Esophagus squamous epithelium (tissue), 5 donors: ENCODE measurements at regions not wholly inside any gene's neighbourhood (a gene's known extent, or its start where the extent isn't known, plus 50 kb on each side); places are given as distances from the start of the nearest gene placed in this dataset.
"Not testable (repeated sequence)": the region's sequence is repeated elsewhere in the genome, so short reads cannot be mapped to it uniquely, and the experiment has no call there.

Experiments
- DNase-seq: peaks from one replicate; lab custom pipeline; 2025; lab: John Stamatoyannopoulos, UW
- H3K27ac ChIP-seq, 4 donors: fragments of 200-600 bp; sonication (generic); one replicate each; pipeline ENCODE4 v1.5.1; 2016 to 2019; ENCODE audit warnings: mild to moderate bottlenecking in 1 of 4
- H3K27me3 ChIP-seq, 4 donors: fragments of 200-600 bp; sonication (generic); 1 replicate in 3 of 4; 2 replicates in 1 of 4; pipeline versions ENCODE4 v1.5.1 to v1.6.0; 2017 to 2021; ENCODE audit warnings: antibody characterized with exemption in 1 of 4
- H3K36me3 ChIP-seq, 3 donors: fragments of 200-600 bp; sonication (generic); one replicate each; pipeline ENCODE4 v1.5.1; 2016 to 2019
- H3K4me1 ChIP-seq, 3 donors: fragments of 200-600 bp; sonication (generic); one replicate each; pipeline ENCODE4 v1.5.1; 2017 to 2019
- H3K4me3 ChIP-seq, 4 donors: fragments of 200-600 bp; sonication (generic); 1 replicate in 3 of 4; 2 replicates in 1 of 4; pipeline ENCODE4 v1.5.1; 2016 to 2019; ENCODE audit warnings: mild to moderate bottlenecking in 2 of 4, moderate library complexity in 1 of 4
- H3K9me3 ChIP-seq, 3 donors: fragments of 200-600 bp; sonication (generic); one replicate each; pipeline ENCODE4 v1.5.1; 2016 to 2019
- POLR2A ChIP-seq, 4 donors: fragments of 450-650 bp; IDR thresholded peaks; one replicate each; pipeline ENCODE4 v1.6.1; 2017; ENCODE audit warnings: antibody characterized with exemption in 4 of 4, mild to moderate bottlenecking in 4 of 4, moderate library complexity in 3 of 4
- WGBS, 2 donors: methylation state at CpG; one replicate each; pipeline ENCODE4 v1.1.5; 2018; 5-methylcytosine and 5-hydroxymethylcytosine counted together
- intact Hi-C: fragments of 100-400 bp; cut with DNase I; formaldehyde crosslinking; loops from one replicate; pipeline ENCODE4 v1.15.0; 2022
- TF ChIP-seq, protein P1 (sequence below), 6 experiments: fragments of 450-650 bp in 4 of 6; fragments of 200-600 bp in 2 of 6; sonication (generic) in 2 of 6; IDR thresholded peaks; one replicate each; pipeline ENCODE4 v1.5.1; 2016 to 2019; ENCODE audit warnings: antibody characterized with exemption in 6 of 6, mild to moderate bottlenecking in 4 of 6, moderate library complexity in 4 of 6
- donor health status: DM: yes; HTN: yes; CAD: no.

DNA sequence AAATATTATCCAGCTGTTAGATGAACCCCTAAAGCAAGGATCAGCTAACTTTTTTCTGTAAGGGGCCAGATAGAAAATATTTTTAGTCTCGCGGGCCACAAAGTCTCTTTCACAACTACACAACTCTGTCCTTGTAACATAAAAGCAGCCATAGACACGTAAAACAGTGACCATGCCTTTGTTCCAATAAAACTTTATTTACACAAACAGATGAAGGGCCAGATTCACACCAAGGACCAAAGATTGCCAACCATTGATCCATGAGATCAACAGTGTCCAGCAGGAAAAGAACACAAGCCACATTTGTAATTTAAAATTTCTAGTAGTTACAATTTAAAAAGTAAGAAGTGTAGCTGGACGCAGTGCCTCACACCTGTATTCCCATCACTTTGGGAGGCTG, 109.7 kb downstream of the PHETA1 start:
- TF ChIP-seq, protein P1, sequence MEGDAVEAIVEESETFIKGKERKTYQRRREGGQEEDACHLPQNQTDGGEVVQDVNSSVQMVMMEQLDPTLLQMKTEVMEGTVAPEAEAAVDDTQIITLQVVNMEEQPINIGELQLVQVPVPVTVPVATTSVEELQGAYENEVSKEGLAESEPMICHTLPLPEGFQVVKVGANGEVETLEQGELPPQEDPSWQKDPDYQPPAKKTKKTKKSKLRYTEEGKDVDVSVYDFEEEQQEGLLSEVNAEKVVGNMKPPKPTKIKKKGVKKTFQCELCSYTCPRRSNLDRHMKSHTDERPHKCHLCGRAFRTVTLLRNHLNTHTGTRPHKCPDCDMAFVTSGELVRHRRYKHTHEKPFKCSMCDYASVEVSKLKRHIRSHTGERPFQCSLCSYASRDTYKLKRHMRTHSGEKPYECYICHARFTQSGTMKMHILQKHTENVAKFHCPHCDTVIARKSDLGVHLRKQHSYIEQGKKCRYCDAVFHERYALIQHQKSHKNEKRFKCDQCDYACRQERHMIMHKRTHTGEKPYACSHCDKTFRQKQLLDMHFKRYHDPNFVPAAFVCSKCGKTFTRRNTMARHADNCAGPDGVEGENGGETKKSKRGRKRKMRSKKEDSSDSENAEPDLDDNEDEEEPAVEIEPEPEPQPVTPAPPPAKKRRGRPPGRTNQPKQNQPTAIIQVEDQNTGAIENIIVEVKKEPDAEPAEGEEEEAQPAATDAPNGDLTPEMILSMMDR (IDR thresholded peaks at IDR 0.05) = no peak
- TF ChIP-seq POLR2A (IDR thresholded peaks at IDR 0.05) = no peak
- intact Hi-C loops = no loop called here
- 83 to 90% methylated on average over 4 of the region's 4 CpGs for WGBS, 2 donors
- Histone ChIP-seq H3K36me3 (no peaks in the 10 kb centered on the region), H3K27me3 (peaks cover 0 to 60% (median 0%) of the 10 kb centered on the region in 4 donors), H3K4me1 (no peaks in the 10 kb centered on the region), H3K9me3 (no peaks in the 10 kb centered on the region), H3K27ac (no peak overlapping the region), H3K4me3 (no peak overlapping the region)
- DNase-seq = no peak

- H3K9me3 ChIP-seq, H3K4me1 ChIP-seq, H3K36me3 ChIP-seq, H3K4me3 ChIP-seq, intact Hi-C loops, H3K27ac ChIP-seq, DNase-seq: not testable (repeated sequence)
- 80 to 84% methylated on average over 1 to 4 of the region's 10 CpGs for WGBS, 2 donors
- peaks cover 0 to 66% (median 0%) of the 10 kb centered on the region in 4 donors for H3K27me3 ChIP-seq
Observed at GRCh38 chr12:111258081-111258480, 110.8 kb downstream of the PHETA1 start.

GRCh38 chr12:111257435-111257902, 111.4 kb downstream of the PHETA1 start:
- Histone ChIP-seq H3K4me1 (no peaks in the 10 kb centered on the region), H3K9me3 (no peaks in the 10 kb centered on the region), H3K27me3 (peaks cover 0 to 73% (median 0%) of the 10 kb centered on the region in 4 donors), H3K27ac (no peak overlapping the region), H3K36me3 (no peaks in the 10 kb centered on the region), H3K4me3 (no peak overlapping the region)
- DNase-seq = no peak
- TF ChIP-seq POLR2A (IDR thresholded peaks at IDR 0.05) = no peak
- TF ChIP-seq, protein P1 (IDR thresholded peaks at IDR 0.05) = no peak
- intact Hi-C loops = no loop called here

- peaks cover 0 to 76% (median 0%) of the 10 kb centered on the region in 4 donors for H3K27me3 ChIP-seq
- H3K9me3 ChIP-seq = no peaks in the 10 kb centered on the region
- H3K4me3 ChIP-seq = no peak overlapping the region
- intact Hi-C loops = no loop called here
- DNase-seq = no peak
- TF ChIP-seq, protein P1 (IDR thresholded peaks at IDR 0.05) = no peak
- TF ChIP-seq POLR2A (IDR thresholded peaks at IDR 0.05) = no peak
- 43 to 63% methylated on average over 7 to 10 of the region's 10 CpGs for WGBS, 2 donors
- no peak overlapping the region for H3K27ac ChIP-seq
- H3K36me3 ChIP-seq = no peaks in the 10 kb centered on the region
- no peaks in the 10 kb centered on the region for H3K4me1 ChIP-seq
Observed at GRCh38 chr12:111256629-111257434, 112.1 kb downstream of the PHETA1 start.

- Histone ChIP-seq H3K9me3 (no peaks in the 10 kb centered on the region), H3K4me1 (no peaks in the 10 kb centered on the region), H3K27me3 (peaks cover 0 to 72% (median 0%) of the 10 kb centered on the region in 4 donors), H3K4me3 (no peak overlapping the region), H3K36me3 (no peaks in the 10 kb centered on the region), H3K27ac (no peak overlapping the region)
- intact Hi-C loops = no loop called here
- TF ChIP-seq, protein P1 (IDR thresholded peaks at IDR 0.05) = no peak
- TF ChIP-seq POLR2A (IDR thresholded peaks at IDR 0.05) = no peak
- 40 to 73% methylated on average over 6 to 7 of the region's 7 CpGs for WGBS, 2 donors
- DNase-seq = no peak
Observed at GRCh38 chr12:111255261-111255660, 113.6 kb downstream of the PHETA1 start.
